IMR-90 (cell line): ENCODE measurements at regions not wholly inside any gene's neighbourhood (a gene's known extent, or its start where the extent isn't known, plus 50 kb on each side); places are given as distances from the start of the nearest gene placed in this dataset.

ENCODE experiments used
- ATAC-seq: fragments of 200-7000 bp; cut with Tn5 transposase; 2 replicates; pipeline ENCODE4 v1.9.1; 2020; ENCODE audit warnings: low read depth, mild to moderate bottlenecking, moderate library complexity
- BruUV-seq: library from RNA; stranded (reverse); fragments of 400-500 nt; replicated peaks from 2 replicates; lab custom pipeline; 2021; lab: Mats Ljungman, UMichigan
- CTCF ChIA-PET: fragments of 300-600 bp; formaldehyde crosslinking; extraction: SDS; loops from one replicate; lab custom pipeline; 2021; ENCODE audit warnings: antibody characterized with exemption; lab: Yijun Ruan, JAX
- POLR2A ChIA-PET: fragments of 300-600 bp; sonication (Branson Sonifier 250); formaldehyde crosslinking; loops from one replicate; lab custom pipeline; 2022; ENCODE audit warnings: antibody characterized with exemption; ENCODE audit not compliant: unreplicated experiment; lab: Charles Lee
- DNase-seq: peaks from one replicate; pipeline ENCODE4 v3.0.0; 2013
- H2AFZ ChIP-seq: replicated peaks from 2 replicates; pipeline ENCODE3; 2013; ENCODE audit warnings: low read length, mild to moderate bottlenecking; ENCODE audit not compliant: poor library complexity
- H2AK5ac ChIP-seq: 2 replicates; pipeline ENCODE4 v1.6.1; 2013; ENCODE audit warnings: low read depth, low read length, inconsistent platforms
- H2AK9ac ChIP-seq: replicated peaks from 2 replicates; pipeline ENCODE3; 2013; ENCODE audit warnings: mild to moderate bottlenecking, low read depth, low read length, moderate library complexity; ENCODE audit not compliant: poor library complexity
- H2BK120ac ChIP-seq: 2 replicates; pipeline ENCODE4 v1.6.1; 2013; ENCODE audit warnings: low read depth, low read length, inconsistent platforms
- H2BK15ac ChIP-seq: 3 replicates; pipeline ENCODE4 v1.6.1; 2013; ENCODE audit warnings: low read depth, low read length, inconsistent platforms
- H2BK20ac ChIP-seq: 2 replicates; pipeline ENCODE4 v1.6.1; 2013; ENCODE audit warnings: low read depth, mild to moderate bottlenecking, inconsistent platforms, low read length, moderate library complexity
- H2BK5ac ChIP-seq: 2 replicates; pipeline ENCODE4 v1.6.1; 2013; ENCODE audit warnings: mild to moderate bottlenecking, low read depth, low read length, inconsistent platforms; ENCODE audit not compliant: poor library complexity, severe bottlenecking
- H3K14ac ChIP-seq: replicated peaks from 2 replicates; pipeline ENCODE4 v1.6.1; 2013; ENCODE audit warnings: low read depth, low read length, inconsistent platforms
- H3K18ac ChIP-seq: 2 replicates; pipeline ENCODE4 v1.6.1; 2013; ENCODE audit warnings: low read depth, low read length, control low read depth
- H3K23ac ChIP-seq: 2 replicates; pipeline ENCODE4 v1.6.1; 2013; ENCODE audit warnings: low read depth, low read length, inconsistent platforms
- H3K27ac ChIP-seq: 2 replicates; pipeline ENCODE4 v1.5.1; 2013; ENCODE audit warnings: mild to moderate bottlenecking, control low read depth, low read length; ENCODE audit not compliant: insufficient read depth
- H3K27me3 ChIP-seq: 2 replicates; pipeline ENCODE4 v1.6.1; 2013; ENCODE audit warnings: low read length; ENCODE audit not compliant: control insufficient read depth, insufficient read depth
- H3K36me3 ChIP-seq: 2 replicates; pipeline ENCODE4 v1.6.1; 2013; ENCODE audit warnings: low read length, mixed read lengths; ENCODE audit not compliant: control insufficient read depth, insufficient read depth
- H3K4ac ChIP-seq: 2 replicates; pipeline ENCODE4 v1.6.1; 2013; ENCODE audit warnings: low read depth, low read length, inconsistent platforms
- H3K4me1 ChIP-seq: 2 replicates; pipeline ENCODE4 v1.6.1; 2013; ENCODE audit warnings: low read length, mixed read lengths; ENCODE audit not compliant: control insufficient read depth, insufficient read depth
- H3K4me2 ChIP-seq: 2 replicates; pipeline ENCODE4 v1.6.1; 2013; ENCODE audit warnings: low read depth, mild to moderate bottlenecking, control low read depth, low read length, moderate library complexity
- H3K4me3 ChIP-seq: 2 replicates; pipeline ENCODE4 v1.5.1; 2013; ENCODE audit warnings: low read depth, mild to moderate bottlenecking, control low read depth, low read length, moderate library complexity; ENCODE audit not compliant: insufficient read depth
- H3K56ac ChIP-seq: 2 replicates; pipeline ENCODE4 v1.6.1; 2013; ENCODE audit warnings: low read length, inconsistent platforms; ENCODE audit not compliant: insufficient read depth; ENCODE audit errors: extremely low read depth
- H3K79me1 ChIP-seq, 2 experiments: 2 replicates each; pipeline ENCODE4 v1.6.1; 2013; ENCODE audit warnings: low read length in 2 of 2, inconsistent platforms in 1 of 2, low read depth in 1 of 2
- H3K9ac ChIP-seq: 2 replicates; pipeline ENCODE4 v1.6.1; 2013; ENCODE audit warnings: low read depth, low read length, control low read depth
- H3K9me1 ChIP-seq: 2 replicates; pipeline ENCODE4 v1.6.1; 2013; ENCODE audit warnings: low read length, inconsistent platforms; ENCODE audit not compliant: insufficient read depth
- H3K9me3 ChIP-seq: 2 replicates; pipeline ENCODE4 v1.6.1; 2013; ENCODE audit warnings: low read length; ENCODE audit not compliant: control insufficient read depth, insufficient read depth
- H4K20me1 ChIP-seq: 2 replicates; pipeline ENCODE4 v1.6.1; 2013; ENCODE audit warnings: low read length, inconsistent platforms; ENCODE audit not compliant: insufficient read depth
- H4K5ac ChIP-seq: 2 replicates; pipeline ENCODE4 v1.6.1; 2013; ENCODE audit warnings: mild to moderate bottlenecking, low read depth, low read length, control low read depth
- H4K8ac ChIP-seq, 2 experiments: 2 replicates each; pipeline ENCODE4 v1.6.1; 2013; ENCODE audit warnings: low read depth in 2 of 2, low read length in 2 of 2, control low read depth in 1 of 2, inconsistent platforms in 1 of 2
- H4K91ac ChIP-seq: 2 replicates; pipeline ENCODE4 v1.6.1; 2013; ENCODE audit warnings: low read depth, low read length, inconsistent platforms; ENCODE audit not compliant: insufficient read depth
- BHLHE40 ChIP-seq: fragments of 150-350 bp; IDR thresholded peaks from 2 replicates; pipeline ENCODE4 v1.6.1; 2016; ENCODE audit warnings: mild to moderate bottlenecking, low read depth, low read length
- CEBPB ChIP-seq: IDR thresholded peaks from 2 replicates; pipeline ENCODE4 v1.6.1; 2012; ENCODE audit warnings: low read depth, low read length, improper control_type of control experiment
- CHD1 ChIP-seq: IDR thresholded peaks from 2 replicates; pipeline ENCODE4 v1.6.1; 2012; ENCODE audit warnings: low read depth, low read length, improper control_type of control experiment
- CTCF ChIP-seq: conservative IDR thresholded peaks from 2 replicates; pipeline ENCODE4 v1.5.1; 2012; ENCODE audit warnings: mild to moderate bottlenecking, low read depth, low read length, improper control_type of control experiment
- FOS ChIP-seq: fragments of 150-350 bp; IDR thresholded peaks from 2 replicates; pipeline ENCODE4 v1.6.1; 2016; ENCODE audit warnings: low read depth, low read length
- MXI1 ChIP-seq: IDR thresholded peaks from 2 replicates; pipeline ENCODE4 v1.6.1; 2012; ENCODE audit warnings: low read depth, mild to moderate bottlenecking, low read length, moderate library complexity, borderline replicate concordance
- NFE2L2 ChIP-seq: fragments of 150-350 bp; IDR thresholded peaks from 2 replicates; pipeline ENCODE4 v1.6.1; 2016; ENCODE audit warnings: low read depth, mild to moderate bottlenecking, low read length
- POLR2A ChIP-seq: IDR thresholded peaks from 2 replicates; pipeline ENCODE4 v1.6.1; 2012; ENCODE audit warnings: mild to moderate bottlenecking, low read depth, low read length
- RAD21 ChIP-seq: IDR thresholded peaks from 2 replicates; pipeline ENCODE4 v1.6.1; 2012; ENCODE audit warnings: low read length, improper control_type of control experiment
- RCOR1 ChIP-seq: IDR thresholded peaks from 2 replicates; pipeline ENCODE4 v1.6.1; 2012; ENCODE audit warnings: mild to moderate bottlenecking, low read length, improper control_type of control experiment; ENCODE audit not compliant: insufficient replicate concordance
- SMC3 ChIP-seq: fragments of 150-350 bp; IDR thresholded peaks from 2 replicates; pipeline ENCODE4 v1.6.1; 2016; ENCODE audit warnings: low read depth, mild to moderate bottlenecking, antibody characterized with exemption, low read length, moderate library complexity
- USF2 ChIP-seq: fragments of 150-350 bp; IDR thresholded peaks from 2 replicates; pipeline ENCODE4 v1.6.1; 2017; ENCODE audit warnings: mild to moderate bottlenecking, antibody characterized with exemption, low read length, low read depth
- WGBS, 2 experiments: methylation state at CpG; one replicate each; pipeline versions ENCODE4 v1.1.5 to v1.1.7; 2013; ENCODE audit warnings: missing lambda C conversion rate in 2 of 2; ENCODE audit not compliant: insufficient read length in 1 of 2; ENCODE audit errors: extremely low coverage in 2 of 2; 5-methylcytosine and 5-hydroxymethylcytosine counted together
- dilution Hi-C: fragments of 300-500 bp; cut with HindIII; formaldehyde crosslinking; loops from one replicate; pipeline ENCODE4 v1.14.3; 2018; ENCODE audit warnings: low sequenced_read_pairs; ENCODE audit not compliant: unreplicated experiment
- in situ Hi-C: fragments of 300-500 bp; cut with MboI; formaldehyde crosslinking; loops from 3 replicates; pipeline ENCODE4 v1.14.3; 2019; ENCODE audit warnings: low sequenced_read_pairs, inconsistent platforms, mixed read lengths
- intact Hi-C: fragments of 100-400 bp; cut with micrococcal nuclease; formaldehyde crosslinking; loops from 2 replicates; pipeline ENCODE4 v1.10.0; 2022
- TF ChIP-seq, protein P1 (sequence below): fragments of 150-350 bp; IDR thresholded peaks from 2 replicates; pipeline ENCODE4 v1.6.1; 2016; ENCODE audit warnings: low read depth, mild to moderate bottlenecking, low read length, moderate library complexity, borderline replicate concordance

DNA sequence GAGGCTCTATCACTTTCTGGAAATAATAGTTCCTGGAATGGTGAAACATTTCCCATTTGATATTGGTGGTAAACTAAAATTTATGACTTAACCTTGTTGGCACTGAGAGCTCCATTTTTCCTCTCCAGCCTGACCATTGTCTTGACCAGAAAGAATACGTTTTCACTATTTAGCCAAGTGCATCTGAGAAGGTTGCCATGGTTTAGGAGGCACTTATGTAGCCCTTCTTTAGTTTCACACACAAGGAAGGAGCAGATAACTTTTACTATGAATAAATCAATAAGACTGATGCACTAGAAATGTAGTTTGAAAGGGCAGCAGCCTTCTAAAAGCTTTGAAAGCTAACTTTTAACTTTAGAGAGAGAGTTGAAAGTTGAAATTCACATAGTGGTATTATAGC lies 1045.5 kb upstream of the CDH6 start:
- no peak for DNase-seq
- ChIA-PET CTCF (no interaction called here), POLR2A (no interaction called here)
- no peak overlapping the region for H4K8ac ChIP-seq
- H3K9me1 ChIP-seq, result no peaks in the 10 kb centered on the region
- H2BK20ac ChIP-seq, result no peak overlapping the region
- H3K9me3 ChIP-seq, result peaks cover 5% of the 10 kb centered on the region
- H3K4me1 ChIP-seq, result no peaks in the 10 kb centered on the region
- no peak for TF ChIP-seq CHD1
- TF ChIP-seq, protein P1, sequence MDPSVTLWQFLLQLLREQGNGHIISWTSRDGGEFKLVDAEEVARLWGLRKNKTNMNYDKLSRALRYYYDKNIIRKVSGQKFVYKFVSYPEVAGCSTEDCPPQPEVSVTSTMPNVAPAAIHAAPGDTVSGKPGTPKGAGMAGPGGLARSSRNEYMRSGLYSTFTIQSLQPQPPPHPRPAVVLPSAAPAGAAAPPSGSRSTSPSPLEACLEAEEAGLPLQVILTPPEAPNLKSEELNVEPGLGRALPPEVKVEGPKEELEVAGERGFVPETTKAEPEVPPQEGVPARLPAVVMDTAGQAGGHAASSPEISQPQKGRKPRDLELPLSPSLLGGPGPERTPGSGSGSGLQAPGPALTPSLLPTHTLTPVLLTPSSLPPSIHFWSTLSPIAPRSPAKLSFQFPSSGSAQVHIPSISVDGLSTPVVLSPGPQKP, result no peak
- no peak for TF ChIP-seq FOS
- no peak for TF ChIP-seq BHLHE40
- TF ChIP-seq USF2, result no peak
- no peak for TF ChIP-seq RAD21
- no peak for TF ChIP-seq RCOR1
- TF ChIP-seq CTCF, result no peak
- TF ChIP-seq POLR2A, result no peak
- TF ChIP-seq NFE2L2, result no peak
- no peak for TF ChIP-seq CEBPB
- no peak for TF ChIP-seq MXI1
- TF ChIP-seq SMC3, result no peak
- no peak for ATAC-seq
- no peaks in the 10 kb centered on the region for H4K20me1 ChIP-seq
- H3K36me3 ChIP-seq, result no peaks in the 10 kb centered on the region
- H2BK120ac ChIP-seq, result no peak overlapping the region
- no peak overlapping the region for H3K27ac ChIP-seq
- H3K27me3 ChIP-seq, result no peaks in the 10 kb centered on the region
- no peak overlapping the region for H2AFZ ChIP-seq
- no peak overlapping the region for H4K5ac ChIP-seq
- dilution Hi-C loops (no loop called here), intact Hi-C loops (no loop called here), in situ Hi-C loops (no loop called here)
- H2AK9ac ChIP-seq, result no peak overlapping the region
- no TSS peak for BruUV-seq
- H3K9ac ChIP-seq, result no peak overlapping the region
- no peak overlapping the region for H2AK5ac ChIP-seq
- no CpG with 5 or more reads among the region's 1 CpG for WGBS, 2 experiments
- H3K4me2 ChIP-seq, result no peak overlapping the region
- H4K91ac ChIP-seq, result no peak overlapping the region
- H2BK5ac ChIP-seq, result no peak overlapping the region
- no peak overlapping the region for H3K56ac ChIP-seq
- H3K4ac ChIP-seq, result no peak overlapping the region
- no peak overlapping the region for H2BK15ac ChIP-seq
- H3K79me1 ChIP-seq, result no peaks in the 10 kb centered on the region
- no peak overlapping the region for H3K23ac ChIP-seq
- no peak overlapping the region for H3K4me3 ChIP-seq
- H3K18ac ChIP-seq, result no peak overlapping the region
- no peak overlapping the region for H3K14ac ChIP-seq
